ENCODE measurements at regions not wholly inside any gene's neighbourhood (a gene's known extent, or its start where the extent isn't known, plus 50 kb on each side); places are given as distances from the start of the nearest gene placed in this dataset.
"Not testable (repeated sequence)": the region's sequence is repeated elsewhere in the genome, so short reads cannot be mapped to it uniquely, and the experiment has no call there.

- CTCF ChIA-PET = no interaction called here
- POLR2A ChIA-PET = no interaction called here
Observed at GRCh38 chrX:99184153-99184552, 1225.9 kb downstream of the PCDH19 start.

GRCh38 chrX:99172958-99173357 lies 1237.1 kb downstream of the PCDH19 start:
- CTCF ChIA-PET = interaction anchor here (0.6 kb wide), 1 partner anchor 435 kb away, joined by 3 read pairs; no protein-coding TSS in a partner anchor
- POLR2A ChIA-PET = no interaction called here

- CTCF ChIA-PET = no interaction called here
- POLR2A ChIA-PET = no interaction called here
Observed at GRCh38 chrX:99142745-99143144, 1267.3 kb downstream of the PCDH19 start.

- POLR2A ChIA-PET = no interaction called here
- CTCF ChIA-PET = no interaction called here
Observed at GRCh38 chrX:99137488-99137887, 1272.6 kb downstream of the PCDH19 start.

GRCh38 chrX:99117011-99117410 lies 1293.1 kb downstream of the PCDH19 start:
- ChIA-PET POLR2A (no interaction called here), CTCF (no interaction called here)

GRCh38 chrX:99095965-99096635 lies 1314.0 kb downstream of the PCDH19 start:
- ChIA-PET CTCF (no interaction called here), POLR2A (no interaction called here)

- ChIA-PET CTCF (no interaction called here), POLR2A (no interaction called here)
Observed at GRCh38 chrX:99091459-99091858, 1318.6 kb downstream of the PCDH19 start.

- POLR2A ChIA-PET = no interaction called here
- CTCF ChIA-PET = no interaction called here
Observed at GRCh38 chrX:99078301-99078700, 1331.8 kb downstream of the PCDH19 start.

GRCh38 chrX:99077099-99077498 lies 1333.0 kb downstream of the PCDH19 start:
- ChIA-PET CTCF (no interaction called here), POLR2A (no interaction called here)

- ChIA-PET CTCF (no interaction called here), POLR2A (no interaction called here)
Observed at GRCh38 chrX:99073551-99073950, 1336.5 kb downstream of the PCDH19 start.

GRCh38 chrX:99051639-99052038 lies 1358.4 kb downstream of the PCDH19 start:
- CTCF ChIA-PET = no interaction called here
- POLR2A ChIA-PET = no interaction called here

GRCh38 chrX:99033226-99033901 lies 1376.7 kb downstream of the PCDH19 start:
- POLR2A ChIA-PET = no interaction called here
- CTCF ChIA-PET = no interaction called here

GRCh38 chrX:99010957-99011356 lies 1399.1 kb downstream of the PCDH19 start:
- POLR2A ChIA-PET = no interaction called here
- CTCF ChIA-PET = no interaction called here

- POLR2A ChIA-PET = no interaction called here
- CTCF ChIA-PET = no interaction called here
Observed at GRCh38 chrX:99001286-99001685, 1408.8 kb downstream of the PCDH19 start.

- ChIA-PET POLR2A (no interaction called here), CTCF (no interaction called here)
Observed at GRCh38 chrX:98962996-98963395, 1447.1 kb downstream of the PCDH19 start.

- CTCF ChIA-PET = no interaction called here
Observed at GRCh38 chrX:98956014-98956413, 1454.1 kb downstream of the PCDH19 start.

GRCh38 chrX:98939456-98939855 lies 1470.6 kb downstream of the PCDH19 start:
- ChIA-PET POLR2A (no interaction called here), CTCF (no interaction called here)

More at GRCh38 chrX:98956014-98956413, 1454.1 kb downstream of the PCDH19 start:
- POLR2A ChIA-PET = no interaction called here

GRCh38 chrX:98931216-98931615 lies 1478.9 kb downstream of the PCDH19 start:
- POLR2A ChIA-PET = no interaction called here
- CTCF ChIA-PET = no interaction called here

- POLR2A ChIA-PET = no interaction called here
- CTCF ChIA-PET = no interaction called here
Observed at GRCh38 chrX:98924511-98924910, 1485.6 kb downstream of the PCDH19 start.

- CTCF ChIA-PET = no interaction called here
- POLR2A ChIA-PET = no interaction called here
Observed at GRCh38 chrX:98897191-98897590, 1512.9 kb downstream of the PCDH19 start.

GRCh38 chrX:98850639-98851038 lies 1559.4 kb downstream of the PCDH19 start:
- POLR2A ChIA-PET, CTCF ChIA-PET: not testable (repeated sequence)
